Parathyroid adenoma (tissue), 2 donors: ENCODE measurements at regions not wholly inside any gene's neighbourhood (a gene's known extent, or its start where the extent isn't known, plus 50 kb on each side); places are given as distances from the start of the nearest gene placed in this dataset.

ENCODE experiments used
- H2AFZ ChIP-seq: fragments of 300-600 bp; sonication (generic); one replicate; pipeline ENCODE4 v1.7.0; 2017; ENCODE audit warnings: antibody characterized with exemption, mild to moderate bottlenecking
- H3K27ac ChIP-seq: fragments of 300-600 bp; sonication (generic); one replicate; pipeline ENCODE4 v1.7.0; 2017
- H3K27me3 ChIP-seq: fragments of 300-600 bp; sonication (generic); one replicate; pipeline ENCODE4 v1.7.0; 2017; ENCODE audit warnings: low read length; ENCODE audit not compliant: control insufficient read depth, insufficient read depth
- H3K36me3 ChIP-seq: fragments of 300-600 bp; sonication (generic); one replicate; pipeline ENCODE4 v1.7.0; 2017; ENCODE audit warnings: low read length; ENCODE audit not compliant: control insufficient read depth, insufficient read depth
- H3K4me1 ChIP-seq: fragments of 300-600 bp; sonication (generic); one replicate; pipeline ENCODE4 v1.7.0; 2017; ENCODE audit warnings: control low read depth
- H3K4me2 ChIP-seq: fragments of 300-600 bp; sonication (generic); one replicate; pipeline ENCODE4 v1.7.0; 2017; ENCODE audit warnings: low read length
- H3K4me3 ChIP-seq: fragments of 300-600 bp; sonication (generic); one replicate; pipeline ENCODE4 v1.7.0; 2017; ENCODE audit warnings: low read depth, low read length
- H3K79me2 ChIP-seq: fragments of 300-600 bp; sonication (generic); one replicate; pipeline ENCODE4 v1.7.0; 2017; ENCODE audit warnings: control low read depth
- H3K9ac ChIP-seq: fragments of 300-600 bp; sonication (generic); one replicate; pipeline ENCODE4 v1.7.0; 2017; ENCODE audit warnings: mild to moderate bottlenecking
- H3K9me3 ChIP-seq: fragments of 300-600 bp; sonication (generic); one replicate; pipeline ENCODE4 v1.7.0; 2017; ENCODE audit warnings: low read length; ENCODE audit not compliant: control insufficient read depth
- CTCF ChIP-seq: fragments of 300-600 bp; sonication (generic); IDR thresholded peaks from one replicate; pipeline ENCODE4 v1.7.0; 2017; ENCODE audit warnings: antibody characterized with exemption, mild to moderate bottlenecking
- donor health status: primary hyperparathyroidism.

GRCh38 chr20:6618051-6618450 is 149.4 kb upstream of the BMP2 start:
- no peak overlapping the region for H3K4me3 ChIP-seq
- H3K36me3 ChIP-seq: no peaks in the 10 kb centered on the region
- H3K9ac ChIP-seq: no peak overlapping the region
- no peak for TF ChIP-seq CTCF
- H2AFZ ChIP-seq: no peak overlapping the region
- no peaks in the 10 kb centered on the region for H3K4me1 ChIP-seq
- no peak overlapping the region for H3K4me2 ChIP-seq
- H3K79me2 ChIP-seq: no peaks in the 10 kb centered on the region
- H3K27ac ChIP-seq: no peak overlapping the region
- no peaks in the 10 kb centered on the region for H3K9me3 ChIP-seq
- no peaks in the 10 kb centered on the region for H3K27me3 ChIP-seq

- H2AFZ ChIP-seq: no peak overlapping the region
- no peak for TF ChIP-seq CTCF
- no peaks in the 10 kb centered on the region for H3K79me2 ChIP-seq
- H3K4me1 ChIP-seq: no peaks in the 10 kb centered on the region
- no peaks in the 10 kb centered on the region for H3K36me3 ChIP-seq
- H3K4me3 ChIP-seq: no peak overlapping the region
- no peak overlapping the region for H3K9ac ChIP-seq
- no peak overlapping the region for H3K4me2 ChIP-seq
- no peaks in the 10 kb centered on the region for H3K27me3 ChIP-seq
- no peak overlapping the region for H3K27ac ChIP-seq
- no peaks in the 10 kb centered on the region for H3K9me3 ChIP-seq
Measured at GRCh38 chr20:6616421-6616820, 151.1 kb upstream of the BMP2 start.

GRCh38 chr20:6614836-6615235 is 152.7 kb upstream of the BMP2 start:
- no peak overlapping the region for H3K27ac ChIP-seq
- no peaks in the 10 kb centered on the region for H3K27me3 ChIP-seq
- no peak overlapping the region for H3K9ac ChIP-seq
- H3K36me3 ChIP-seq: no peaks in the 10 kb centered on the region
- no peaks in the 10 kb centered on the region for H3K9me3 ChIP-seq
- H3K79me2 ChIP-seq: no peaks in the 10 kb centered on the region
- TF ChIP-seq CTCF: no peak
- no peaks in the 10 kb centered on the region for H3K4me1 ChIP-seq
- no peak overlapping the region for H3K4me3 ChIP-seq
- H3K4me2 ChIP-seq: no peak overlapping the region
- H2AFZ ChIP-seq: no peak overlapping the region

GRCh38 chr20:6613280-6613861 is 154.1 kb upstream of the BMP2 start:
- TF ChIP-seq CTCF: no peak
- Histone ChIP-seq H3K27ac (no peak overlapping the region), H3K36me3 (no peaks in the 10 kb centered on the region), H3K79me2 (no peaks in the 10 kb centered on the region), H3K9me3 (no peaks in the 10 kb centered on the region), H3K27me3 (no peaks in the 10 kb centered on the region), H3K4me1 (no peaks in the 10 kb centered on the region), H3K9ac (no peak overlapping the region), H3K4me3 (no peak overlapping the region), H3K4me2 (no peak overlapping the region), H2AFZ (no peak overlapping the region)

- no peak overlapping the region for H3K27ac ChIP-seq
- no peaks in the 10 kb centered on the region for H3K4me1 ChIP-seq
- H3K4me3 ChIP-seq: no peak overlapping the region
- no peak for TF ChIP-seq CTCF
- no peaks in the 10 kb centered on the region for H3K36me3 ChIP-seq
- H3K9me3 ChIP-seq: no peaks in the 10 kb centered on the region
- no peak overlapping the region for H3K9ac ChIP-seq
- no peaks in the 10 kb centered on the region for H3K27me3 ChIP-seq
- no peaks in the 10 kb centered on the region for H3K79me2 ChIP-seq
- H3K4me2 ChIP-seq: no peak overlapping the region
- no peak overlapping the region for H2AFZ ChIP-seq
Measured at GRCh38 chr20:6612606-6612923, 154.9 kb upstream of the BMP2 start.
